GM12878 (cell line): ENCODE measurements at regions not wholly inside any gene's neighbourhood (a gene's known extent, or its start where the extent isn't known, plus 50 kb on each side); places are given as distances from the start of the nearest gene placed in this dataset.

Source experiments
- ATAC-seq: fragments of 200-7000 bp; cut with Tn5 transposase; 3 replicates; pipeline ENCODE4 v1.9.1; 2020; ENCODE audit warnings: mild to moderate bottlenecking, moderate library complexity
- BruUV-seq: library from RNA; stranded (reverse); fragments of 400-500 nt; replicated peaks from 2 replicates; lab custom pipeline; 2021; lab: Mats Ljungman, UMichigan
- CTCF ChIA-PET: fragments of 300-600 bp; sonication (Branson Sonifier 250); formaldehyde crosslinking; extraction: SDS; loops from one replicate; lab custom pipeline; 2021; ENCODE audit warnings: inconsistent platforms; lab: Yijun Ruan, JAX
- POLR2A ChIA-PET: fragments of 350-600 bp; formaldehyde crosslinking; extraction: SDS; loops from one replicate; lab custom pipeline; 2021; ENCODE audit warnings: inconsistent platforms; lab: Charles Lee
- RAD21 ChIA-PET: fragments of 300-600 bp; sonication (Branson Sonifier 250); formaldehyde crosslinking; loops from one replicate; lab custom pipeline; 2023; ENCODE audit warnings: antibody characterized with exemption; ENCODE audit not compliant: unreplicated experiment; lab: Charles Lee
- SMC1A ChIA-PET: fragments of 300-600 bp; sonication (Branson Sonifier 250); formaldehyde crosslinking; loops from one replicate; lab custom pipeline; 2023; ENCODE audit not compliant: unreplicated experiment, uncharacterized antibody; lab: Charles Lee
- DNase-seq: peaks from one replicate; pipeline ENCODE4 v3.0.0-alpha.2; 2011; ENCODE audit warnings: low read depth, low spot score
- FAIRE-seq: peaks from 3 replicates; lab custom pipeline; 2011; peaks lifted over from hg19 to GRCh38; lab: Jason Lieb, UNC
- H2AFZ ChIP-seq: 2 replicates; pipeline ENCODE4 v1.6.0; 2011; ENCODE audit warnings: low read depth, low read length, control low read depth; ENCODE audit not compliant: control insufficient read depth
- H3K27ac ChIP-seq: 2 replicates; pipeline ENCODE4 v1.5.1; 2011; ENCODE audit warnings: control low read depth; ENCODE audit not compliant: control insufficient read depth, insufficient read depth
- H3K27me3 ChIP-seq, 2 experiments: replicated peaks in 1 of 2; 2 replicates each; pipeline versions ENCODE4 v1.6.0 to v1.6.1; 2011; ENCODE audit warnings: low read length in 1 of 2; ENCODE audit not compliant: control insufficient read depth in 2 of 2, insufficient read depth in 2 of 2
- H3K36me3 ChIP-seq, 2 experiments: 2 replicates each; pipeline ENCODE4 v1.5.1; 2011; ENCODE audit warnings: low read length in 1 of 2; ENCODE audit not compliant: control insufficient read depth in 2 of 2, insufficient read depth in 2 of 2
- H3K4me1 ChIP-seq: 2 replicates; pipeline ENCODE4 v1.6.1; 2011; ENCODE audit warnings: mild to moderate bottlenecking, low read length, moderate library complexity, mixed read lengths; ENCODE audit not compliant: control insufficient read depth, insufficient read depth
- H3K4me2 ChIP-seq: 2 replicates; pipeline ENCODE4 v1.6.0; 2011; ENCODE audit warnings: control low read depth; ENCODE audit not compliant: control insufficient read depth, insufficient read depth
- H3K4me3 ChIP-seq: fragments of 200-600 bp; sonication (generic); 2 replicates; pipeline ENCODE4 v1.5.1; 2016
- H3K79me2 ChIP-seq: 2 replicates; pipeline ENCODE4 v1.6.0; 2011; ENCODE audit warnings: low read length; ENCODE audit not compliant: control insufficient read depth, insufficient read depth
- H3K9ac ChIP-seq: 2 replicates; pipeline ENCODE4 v1.8.0; 2011; ENCODE audit warnings: low read length, control low read depth, mixed read lengths; ENCODE audit not compliant: control insufficient read depth, insufficient read depth
- H3K9me3 ChIP-seq: replicated peaks from 3 replicates; pipeline ENCODE4 v1.5.1; 2011; ENCODE audit warnings: mild to moderate bottlenecking, low read length; ENCODE audit not compliant: control insufficient read depth, insufficient read depth
- H4K20me1 ChIP-seq: 2 replicates; pipeline ENCODE4 v1.6.0; 2011; ENCODE audit not compliant: control insufficient read depth, insufficient read depth
- BHLHE40 ChIP-seq, 2 experiments: fragments of 450-650 bp in 1 of 2; IDR thresholded peaks; 2 replicates each; pipeline ENCODE4 v1.6.1; 2011 to 2017; ENCODE audit warnings: low read depth in 2 of 2, borderline replicate concordance in 1 of 2, improper control_type of control experiment in 1 of 2, low read length in 1 of 2, mild to moderate bottlenecking in 1 of 2
- BMI1 ChIP-seq: fragments of 450-650 bp; IDR thresholded peaks from 2 replicates; pipeline ENCODE4 v1.6.1; 2016; ENCODE audit warnings: mild to moderate bottlenecking, moderate library complexity, borderline replicate concordance
- CBX3 ChIP-seq: fragments of 200-600 bp; sonication (generic); IDR thresholded peaks from 2 replicates; pipeline ENCODE4 v1.6.1; 2016; ENCODE audit warnings: low read depth, borderline replicate concordance
- E4F1 ChIP-seq: fragments of 450-650 bp; IDR thresholded peaks from 2 replicates; pipeline ENCODE4 v1.6.1; 2018; ENCODE audit warnings: borderline replicate concordance, mild to moderate bottlenecking; ENCODE audit not compliant: partially characterized antibody
- FOXM1 ChIP-seq: IDR thresholded peaks from 2 replicates; pipeline ENCODE4 v1.6.1; 2012; ENCODE audit warnings: low read depth, mild to moderate bottlenecking, inconsistent platforms, low read length, moderate library complexity
- HDAC6 ChIP-seq: fragments of 200-600 bp; sonication (generic); IDR thresholded peaks from one replicate; pipeline ENCODE4 v1.8.0; 2017; ENCODE audit warnings: antibody characterized with exemption; ENCODE audit not compliant: unreplicated experiment
- KLF5 ChIP-seq: fragments of 450-650 bp; IDR thresholded peaks from 2 replicates; pipeline ENCODE4 v1.6.1; 2014; ENCODE audit warnings: mild to moderate bottlenecking; ENCODE audit not compliant: partially characterized antibody
- LARP7 ChIP-seq: fragments of 450-650 bp; IDR thresholded peaks from 2 replicates; pipeline ENCODE4 v1.6.1; 2017; ENCODE audit warnings: mild to moderate bottlenecking
- NR2C1 ChIP-seq: fragments of 450-650 bp; IDR thresholded peaks from 2 replicates; pipeline ENCODE4 v1.6.1; 2017; ENCODE audit warnings: antibody characterized with exemption, mild to moderate bottlenecking, moderate library complexity
- PKNOX1 ChIP-seq: fragments of 450-650 bp; IDR thresholded peaks from 2 replicates; pipeline ENCODE4 v1.6.1; 2016; ENCODE audit warnings: mild to moderate bottlenecking
- SMAD5 ChIP-seq: IDR thresholded peaks from 2 replicates; pipeline ENCODE4 v1.6.1; 2016; ENCODE audit warnings: antibody characterized with exemption, low read depth
- SRF ChIP-seq, 2 experiments: IDR thresholded peaks; 2 replicates each; pipeline ENCODE4 v1.6.1; 2011; ENCODE audit warnings: low read depth in 2 of 2, low read length in 2 of 2, mild to moderate bottlenecking in 1 of 2, moderate library complexity in 1 of 2
- STAT1 ChIP-seq: fragments of 450-650 bp; conservative IDR thresholded peaks from 2 replicates; pipeline ENCODE4 v1.6.1; 2014; ENCODE audit warnings: antibody characterized with exemption, mild to moderate bottlenecking
- TAF1 ChIP-seq: IDR thresholded peaks from 2 replicates; pipeline ENCODE4 v1.6.1; 2011; ENCODE audit warnings: mild to moderate bottlenecking, low read depth, low read length, borderline replicate concordance
- YY1 ChIP-seq: IDR thresholded peaks from 2 replicates; pipeline ENCODE4 v1.6.1; 2011; ENCODE audit warnings: low read depth, mild to moderate bottlenecking, low read length
- ZNF274 ChIP-seq: IDR thresholded peaks from one replicate; pipeline ENCODE4 v1.8.0; 2011; ENCODE audit not compliant: insufficient read length, insufficient read depth
- ZNF687 ChIP-seq: fragments of 450-650 bp; IDR thresholded peaks from 2 replicates; pipeline ENCODE4 v1.6.1; 2017; ENCODE audit warnings: mild to moderate bottlenecking, moderate library complexity
- WGBS: methylation state at CpG from one replicate; pipeline ENCODE4 v1.1.6; 2016; ENCODE audit warnings: low lambda C conversion rate; ENCODE audit not compliant: insufficient replicate concordance, insufficient coverage; ENCODE audit errors: missing lambda C conversion rate; 5-methylcytosine and 5-hydroxymethylcytosine counted together
- in situ Hi-C: fragments of 300-500 bp; cut with MboI; formaldehyde crosslinking; loops from 9 replicates; pipeline ENCODE4 v1.14.3; 2018; ENCODE audit warnings: mixed read lengths
- intact Hi-C: fragments of 100-400 bp; cut with micrococcal nuclease; formaldehyde crosslinking; loops from one replicate; pipeline ENCODE4 v1.14.2; 2022; ENCODE audit not compliant: unreplicated experiment

GRCh38 chr5:144684899-144685298 lies 514.2 kb downstream of the KCTD16 start (continued):
- TF ChIP-seq TAF1 (no peak), NR2C1 (no peak), LARP7 (no peak), SRF (IDR thresholded peaks at IDR 0.05; ENCODE audit: low read depth in 2 of 2, low read length in 2 of 2) (no peak), FOXM1 (no peak)
- TF ChIP-seq, all 136 proteins: peak for 0

- Histone ChIP-seq H3K9ac (no peak overlapping the region), H3K27me3 (no peaks in the 10 kb centered on the region), H3K4me2 (no peak overlapping the region), H3K9me3 (no peaks in the 10 kb centered on the region), H3K4me1 (no peaks in the 10 kb centered on the region), H3K36me3 (no peaks in the 10 kb centered on the region), H4K20me1 (no peaks in the 10 kb centered on the region), H2AFZ (no peak overlapping the region), H3K79me2 (no peaks in the 10 kb centered on the region), H3K4me3 (no peak overlapping the region), H3K27ac (no peak overlapping the region)
- WGBS, result 21% methylated on average over 1 of the region's 1 CpG
- ChIA-PET CTCF (no interaction called here), RAD21 (no interaction called here), SMC1A (interaction anchor here (1.1 kb wide), 1 partner anchor 10 kb away, joined by 3 read pairs; no protein-coding TSS in a partner anchor), POLR2A (no interaction called here)
- in situ Hi-C loops, result no loop called here
- DNase-seq (no peak), FAIRE-seq (no peak), ATAC-seq (no peak)
- BruUV-seq, result no TSS peak
- intact Hi-C loops, result no loop called here
- TF ChIP-seq BHLHE40 (IDR thresholded peaks at IDR 0.05; ENCODE audit: borderline replicate concordance in 1 of 2, low read depth in 2 of 2, low read length in 1 of 2) (no peak), HDAC6 (no peak), YY1 (no peak), KLF5 (no peak), SMAD5 (no peak), PKNOX1 (no peak), STAT1 (no peak), BMI1 (no peak), ZNF687 (no peak), CBX3 (no peak), ZNF274 (no peak), E4F1 (no peak)
These were observed 510.0 kb downstream of the KCTD16 start for GRCh38 chr5:144680711-144681110.
